Mesothelial cell of epicardium (in vitro differentiated cells): ENCODE measurements at regions not wholly inside any gene's neighbourhood (a gene's known extent, or its start where the extent isn't known, plus 50 kb on each side); places are given as distances from the start of the nearest gene placed in this dataset.
"Not testable (repeated sequence)": the region's sequence is repeated elsewhere in the genome, so short reads cannot be mapped to it uniquely, and the experiment has no call there.

Experiments used
- DNase-seq, 2 experiments: peaks; one replicate each; pipeline ENCODE4 v3.0.0; 2021; ENCODE audit warnings: low spot score in 2 of 2; ENCODE audit not compliant: unreplicated experiment in 2 of 2
- H3K27ac Mint-ChIP-seq: 2 replicates; pipeline ENCODE4 v1.8.0; 2021; ENCODE audit warnings: mixed read lengths
- H3K27me3 Mint-ChIP-seq: 2 replicates; pipeline ENCODE4 v1.8.0; 2021; ENCODE audit warnings: low read depth, mixed read lengths
- H3K36me3 Mint-ChIP-seq: 2 replicates; pipeline ENCODE4 v1.8.0; 2021; ENCODE audit warnings: mixed read lengths
- H3K4me1 Mint-ChIP-seq: 2 replicates; pipeline ENCODE4 v1.8.0; 2021; ENCODE audit warnings: mixed read lengths
- H3K4me3 Mint-ChIP-seq: 2 replicates; pipeline ENCODE4 v1.8.0; 2021; ENCODE audit warnings: mild to moderate bottlenecking, moderate library complexity, mixed read lengths
- H3K9me3 Mint-ChIP-seq: 2 replicates; pipeline ENCODE4 v1.8.0; 2021; ENCODE audit warnings: mixed read lengths
- CTCF ChIP-seq: fragments of 200-600 bp; sonication (generic); IDR thresholded peaks from one replicate; pipeline ENCODE4 v1.5.0; 2021; ENCODE audit warnings: antibody characterized with exemption; ENCODE audit not compliant: unreplicated experiment

DNA sequence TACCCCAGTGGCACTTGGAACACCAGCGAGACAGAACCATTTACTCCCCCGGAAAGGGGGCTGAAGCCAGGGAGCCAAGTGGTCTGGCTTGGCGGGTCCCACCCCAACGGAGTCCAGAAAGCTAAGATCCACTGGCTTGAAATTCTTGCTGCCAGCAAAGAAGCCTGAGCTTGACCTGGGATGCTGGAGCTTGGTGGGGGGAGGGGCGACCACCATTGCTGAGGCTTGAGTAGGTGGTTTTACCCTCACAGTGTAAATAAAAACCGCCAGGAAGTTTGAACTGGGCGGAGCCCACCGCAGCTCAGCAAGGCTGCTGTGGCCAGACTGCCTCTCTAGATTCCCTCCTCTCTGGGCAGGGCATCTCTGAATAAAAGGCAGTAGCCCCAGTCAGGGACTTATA lies 62.8 kb downstream of the RPS24 start:
- not testable (repeated sequence) for H3K4me3 Mint-ChIP-seq, H3K36me3 Mint-ChIP-seq, H3K27ac Mint-ChIP-seq, H3K4me1 Mint-ChIP-seq, DNase-seq
- Mint-ChIP-seq H3K9me3 (peaks cover 25% of the 10 kb centered on the region), H3K27me3 (peaks cover 22% of the 10 kb centered on the region)

- not testable (repeated sequence) for H3K4me3 Mint-ChIP-seq, H3K36me3 Mint-ChIP-seq, H3K27ac Mint-ChIP-seq, H3K4me1 Mint-ChIP-seq, DNase-seq
- Mint-ChIP-seq H3K27me3 (peaks cover 12% of the 10 kb centered on the region), H3K9me3 (peaks cover 48% of the 10 kb centered on the region)
Measured at GRCh38 chr10:78102593-78102992, 68.9 kb downstream of the RPS24 start.

DNA sequence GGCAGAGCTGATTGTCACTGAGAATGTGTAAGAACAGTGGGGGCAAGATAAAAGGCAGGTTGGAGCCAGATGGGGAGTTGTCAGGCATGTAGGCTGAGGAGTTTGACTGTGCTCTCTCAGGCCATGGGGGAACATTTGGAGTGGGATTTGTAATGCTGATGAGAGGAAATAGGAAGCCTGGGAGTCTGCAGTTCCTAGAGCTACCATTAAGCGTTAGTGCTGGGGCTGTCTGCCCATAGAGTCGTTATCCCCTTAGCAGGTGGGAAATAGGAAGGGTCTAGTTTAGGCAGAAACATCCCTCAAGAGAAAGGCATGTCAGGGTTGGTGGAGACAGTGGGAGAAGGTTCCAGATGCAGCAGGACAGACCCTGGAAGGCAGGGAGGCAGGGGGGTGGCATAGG lies 75.5 kb downstream of the RPS24 start:
- no peak overlapping the region for H3K27ac Mint-ChIP-seq
- DNase-seq, result no peak
- no peaks in the 10 kb centered on the region for H3K36me3 Mint-ChIP-seq
- peaks cover 18% of the 10 kb centered on the region for H3K9me3 Mint-ChIP-seq
- H3K27me3 Mint-ChIP-seq, result peaks cover 17% of the 10 kb centered on the region
- H3K4me1 Mint-ChIP-seq, result no peaks in the 10 kb centered on the region
- H3K4me3 Mint-ChIP-seq, result no peak overlapping the region
- no peak for TF ChIP-seq CTCF

DNA sequence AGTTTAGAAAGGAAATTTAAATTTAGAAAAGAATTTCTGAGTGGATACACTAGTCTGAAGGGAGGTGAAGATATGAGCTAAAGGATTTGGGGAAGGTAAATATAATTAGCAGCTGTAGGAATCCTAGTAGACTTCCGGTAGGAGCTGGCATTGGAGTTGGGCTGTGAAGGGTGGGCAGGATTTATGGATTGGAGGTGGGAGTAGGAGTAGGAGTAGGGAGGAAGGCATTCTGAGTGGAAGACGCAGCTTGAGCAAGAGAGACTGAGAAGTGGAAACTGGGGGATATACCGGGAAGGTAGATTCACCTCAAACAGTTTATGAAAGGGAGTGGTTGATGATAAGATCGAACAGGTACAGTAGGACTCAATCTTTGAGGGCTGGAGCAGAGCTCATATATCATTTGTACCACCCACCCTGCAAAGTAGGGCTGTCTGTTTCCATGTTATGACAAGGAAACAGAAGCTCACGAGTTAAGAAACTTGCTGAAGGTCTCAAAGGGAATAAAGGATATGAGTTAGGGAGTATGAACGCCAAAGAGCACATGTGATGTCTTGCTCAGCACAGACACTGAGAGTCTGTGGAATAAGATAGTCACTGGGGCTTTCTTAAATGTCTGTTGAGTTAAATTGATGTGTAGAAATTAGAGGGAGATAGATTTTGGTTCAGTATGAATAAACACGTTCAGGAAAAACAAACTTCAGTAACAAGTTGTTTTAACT lies 81.6 kb downstream of the RPS24 start:
- no peak for TF ChIP-seq CTCF

DNA sequence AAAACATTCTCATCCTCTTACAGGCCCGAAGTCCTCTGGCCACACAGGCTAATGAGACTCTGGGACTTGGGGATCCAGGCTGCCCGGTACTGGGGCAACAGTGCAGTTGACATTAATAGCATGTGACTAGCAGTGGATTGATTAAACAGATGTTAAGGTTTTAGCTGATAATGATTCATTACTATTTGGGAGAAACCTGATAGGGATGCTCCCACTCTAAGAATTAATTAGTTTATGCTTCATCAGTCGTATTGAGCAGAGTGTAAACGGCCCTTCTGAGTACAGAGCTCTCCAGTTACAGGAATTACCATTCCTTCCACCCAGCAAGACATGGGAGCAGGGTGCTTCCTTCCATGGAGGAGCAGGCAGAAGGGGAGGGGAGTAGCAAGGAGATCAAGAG lies 82.7 kb downstream of the RPS24 start:
- H3K9me3 Mint-ChIP-seq, result peaks cover 6% of the 10 kb centered on the region
- no peak for TF ChIP-seq CTCF

More for the DNA sequence above, 81.6 kb downstream of the RPS24 start:
- Mint-ChIP-seq H3K9me3 (no peaks in the 10 kb centered on the region), H3K36me3 (no peaks in the 10 kb centered on the region), H3K4me1 (peaks cover 9% of the 10 kb centered on the region), H3K27ac (no peak overlapping the region), H3K27me3 (peaks cover 31% of the 10 kb centered on the region), H3K4me3 (no peak overlapping the region)
- no peak for DNase-seq

DNA sequence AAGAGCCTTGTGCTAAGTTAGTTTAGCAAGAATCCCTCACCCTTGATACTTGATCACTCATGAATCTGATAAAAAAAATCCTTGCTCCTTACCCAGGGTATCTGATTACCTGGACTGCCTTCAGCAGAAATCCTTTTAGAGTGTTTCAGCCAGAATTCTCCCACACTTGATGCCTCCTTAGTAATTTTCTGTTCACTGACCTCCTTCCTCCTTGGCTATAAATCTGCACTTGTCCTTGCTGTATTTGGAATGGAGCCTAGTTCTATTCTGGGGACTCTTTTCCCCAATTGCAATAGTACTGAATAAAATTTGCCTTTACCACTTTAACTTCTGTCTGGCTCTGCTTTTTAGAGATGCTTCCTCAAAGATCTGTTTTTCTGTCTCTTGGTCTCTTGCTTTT lies 84.9 kb downstream of the RPS24 start:
- Mint-ChIP-seq H3K9me3 (peaks cover 26% of the 10 kb centered on the region), H3K4me3 (no peak overlapping the region), H3K27me3 (peaks cover 21% of the 10 kb centered on the region), H3K4me1 (peaks cover 9% of the 10 kb centered on the region), H3K36me3 (no peaks in the 10 kb centered on the region), H3K27ac (no peak overlapping the region)
- DNase-seq, result no peak
- TF ChIP-seq CTCF, result no peak

More for the DNA sequence above, 82.7 kb downstream of the RPS24 start:
- Mint-ChIP-seq H3K4me1 (peaks cover 9% of the 10 kb centered on the region), H3K4me3 (no peak overlapping the region), H3K36me3 (no peaks in the 10 kb centered on the region), H3K27ac (no peak overlapping the region), H3K27me3 (peaks cover 31% of the 10 kb centered on the region)
- no peak for DNase-seq

DNA sequence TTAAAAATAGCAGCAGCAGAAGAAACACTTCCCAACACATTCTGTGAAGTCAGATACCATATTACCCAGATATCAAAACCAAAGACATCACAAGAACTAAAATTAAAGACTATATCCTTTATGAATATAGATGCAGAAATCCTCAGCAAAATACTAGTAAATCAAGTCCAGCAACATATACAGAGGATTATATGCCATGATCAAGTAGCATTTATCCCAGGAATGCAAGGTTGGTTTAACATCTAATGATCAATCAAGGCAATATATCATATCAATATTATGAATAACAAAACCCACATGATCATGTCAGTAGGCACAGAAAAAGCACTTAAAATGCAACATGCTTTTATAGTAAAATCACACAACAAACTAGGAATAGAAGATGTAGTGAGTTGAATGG lies 88.1 kb downstream of the RPS24 start:
- Mint-ChIP-seq H3K27me3 (peaks cover 9% of the 10 kb centered on the region), H3K4me3 (no peak overlapping the region), H3K9me3 (peaks cover 37% of the 10 kb centered on the region), H3K36me3 (no peaks in the 10 kb centered on the region), H3K4me1 (no peaks in the 10 kb centered on the region), H3K27ac (no peak overlapping the region)
- no peak for TF ChIP-seq CTCF
- no peak for DNase-seq
